Kidney (tissue), 13 donors: ENCODE measurements at regions not wholly inside any gene's neighbourhood (a gene's known extent, or its start where the extent isn't known, plus 50 kb on each side); places are given as distances from the start of the nearest gene placed in this dataset.

Experiments
- DNase-seq, 5 donors: peaks; one replicate each; pipeline ENCODE4 v3.0.0-alpha.2; 2013 to 2020
- FAIRE-seq: peaks from 2 replicates; lab custom pipeline; 2012; peaks lifted over from hg19 to GRCh38; lab: Jason Lieb, UNC
- H3K27ac ChIP-seq, 2 donors: one replicate each; pipeline ENCODE4 v1.7.0; 2013; ENCODE audit warnings: low read depth in 2 of 2, low read length in 2 of 2, inconsistent platforms in 1 of 2
- H3K27me3 ChIP-seq: one replicate; pipeline ENCODE4 v1.7.1; 2013; ENCODE audit warnings: low read length, inconsistent platforms; ENCODE audit not compliant: control insufficient read depth, insufficient read depth
- H3K36me3 ChIP-seq, 3 donors: one replicate each; pipeline versions ENCODE4 v1.7.0 to v1.7.1; 2013; ENCODE audit warnings: low read length in 3 of 3, control low read depth in 1 of 3, inconsistent platforms in 1 of 3; ENCODE audit not compliant: insufficient read depth in 3 of 3, control insufficient read depth in 2 of 3
- H3K4me1 ChIP-seq, 3 donors: one replicate each; pipeline versions ENCODE4 v1.7.0 to v1.7.1; 2013; ENCODE audit warnings: low read length in 3 of 3, inconsistent platforms in 1 of 3, low read depth in 1 of 3; ENCODE audit not compliant: control insufficient read depth in 2 of 3, insufficient read depth in 2 of 3
- H3K4me3 ChIP-seq, 3 donors: one replicate each; pipeline versions ENCODE4 v1.7.0 to v1.8.1; 2013; ENCODE audit warnings: low read length in 3 of 3, control low read depth in 1 of 3, inconsistent platforms in 1 of 3
- H3K9ac ChIP-seq, 3 donors: one replicate each; pipeline versions ENCODE4 v1.7.0 to v1.7.1; 2013; ENCODE audit warnings: low read length in 3 of 3, control low read depth in 1 of 3, inconsistent platforms in 1 of 3
- H3K9me3 ChIP-seq, 3 donors: one replicate each; pipeline versions ENCODE4 v1.7.0 to v1.7.1; 2013; ENCODE audit warnings: low read length in 3 of 3, control low read depth in 1 of 3, inconsistent platforms in 1 of 3; ENCODE audit not compliant: control insufficient read depth in 2 of 3, insufficient read depth in 1 of 3
- CTCF ChIP-seq: IDR thresholded peaks from 3 replicates; pipeline ENCODE4 v1.5.1; 2012; ENCODE audit warnings: mild to moderate bottlenecking, moderate library complexity, borderline replicate concordance; ENCODE audit not compliant: insufficient read depth; ENCODE audit errors: extremely low read depth
- intact Hi-C: fragments of 100-400 bp; cut with DNase I; formaldehyde crosslinking; loops from one replicate; pipeline ENCODE4 v1.11.1; 2022
- donor health status: control.
- donor health status: control.
- donor health status: control.
- donor health status: control.
- donor health status: control.
- donor health status: DM: yes; HTN: yes; CAD: no.
- donor health status: Normal renal cell carcinoma (clear cell type).

DNA sequence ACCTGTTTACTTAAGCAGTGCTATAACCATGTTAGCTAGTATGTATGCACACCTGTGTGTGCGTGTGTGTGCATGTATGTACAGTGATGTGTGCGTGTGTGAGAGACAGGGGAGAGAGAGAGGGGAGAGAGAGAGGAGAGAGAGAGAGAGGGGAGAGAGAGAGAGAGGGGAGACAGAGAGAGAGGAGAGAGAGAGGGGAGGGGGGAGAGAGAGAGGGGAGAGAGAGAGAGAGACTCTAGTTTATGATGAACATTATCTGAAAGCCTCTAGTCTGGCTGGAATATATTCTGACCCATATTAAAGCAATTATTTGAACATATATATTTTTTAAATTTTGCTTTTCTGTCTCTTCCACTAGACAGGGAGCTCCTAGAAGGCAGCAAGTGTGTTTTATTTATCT is 117.5 kb upstream of the CPEB4 start:
- H3K4me3 ChIP-seq, result no peak overlapping the region
- peaks cover 0 to 21% (median 19%) of the 10 kb centered on the region in 3 donors for H3K4me1 ChIP-seq
- H3K9ac ChIP-seq, result peak overlapping the region in 1 of 3 donors; percentile 46
- FAIRE-seq, result no peak
- TF ChIP-seq CTCF, result no peak
- intact Hi-C loops, result no loop called here
- no peaks in the 10 kb centered on the region for H3K27me3 ChIP-seq
- H3K27ac ChIP-seq, result peak overlapping the region in 1 of 2 donors; percentile 59
- no peak for DNase-seq
- H3K36me3 ChIP-seq, result no peaks in the 10 kb centered on the region
- no peaks in the 10 kb centered on the region for H3K9me3 ChIP-seq

DNA sequence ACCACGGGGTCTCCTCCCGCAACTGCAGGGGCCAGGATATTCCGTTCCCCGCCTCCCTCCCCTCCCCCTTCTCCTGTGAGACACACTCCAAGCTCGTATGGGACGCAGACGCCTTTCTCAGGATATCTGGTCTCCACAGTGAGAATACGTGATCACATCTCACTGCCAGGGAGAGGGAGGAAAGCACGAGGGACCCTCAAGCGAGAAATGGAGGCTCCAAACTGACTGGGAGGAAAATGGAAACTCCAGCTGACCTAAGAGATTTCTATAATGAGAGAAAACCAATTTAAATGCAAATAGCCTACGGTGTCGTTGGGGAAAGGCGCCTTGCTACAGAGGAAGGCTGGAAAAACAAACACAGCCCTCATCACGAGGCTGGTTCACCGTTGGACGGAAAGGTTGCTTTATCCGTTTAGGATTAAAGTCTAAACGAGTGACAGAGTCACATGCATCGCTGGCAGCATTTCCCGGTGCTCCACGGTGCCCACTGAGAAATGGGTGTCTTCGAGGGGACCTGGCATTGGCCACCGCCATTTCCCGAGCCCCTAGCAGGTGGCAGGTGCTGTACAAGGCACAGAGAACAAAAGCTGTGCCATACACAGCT is 116.9 kb upstream of the CPEB4 start:
- Histone ChIP-seq H3K27ac (peak overlapping the region; percentile 52 to 66), H3K27me3 (no peaks in the 10 kb centered on the region), H3K9ac (peak overlapping the region in 1 of 3 donors; percentile 46), H3K9me3 (no peaks in the 10 kb centered on the region), H3K4me3 (peak overlapping the region in 1 of 3 donors; percentile 40), H3K4me1 (peaks cover 0 to 19% (median 17%) of the 10 kb centered on the region in 3 donors), H3K36me3 (no peaks in the 10 kb centered on the region)
- intact Hi-C loops, result no loop called here
- no peak for TF ChIP-seq CTCF
- FAIRE-seq (no peak), DNase-seq (peak in 4 of 5 donors; percentile 63 to 78 (median 68))

DNA sequence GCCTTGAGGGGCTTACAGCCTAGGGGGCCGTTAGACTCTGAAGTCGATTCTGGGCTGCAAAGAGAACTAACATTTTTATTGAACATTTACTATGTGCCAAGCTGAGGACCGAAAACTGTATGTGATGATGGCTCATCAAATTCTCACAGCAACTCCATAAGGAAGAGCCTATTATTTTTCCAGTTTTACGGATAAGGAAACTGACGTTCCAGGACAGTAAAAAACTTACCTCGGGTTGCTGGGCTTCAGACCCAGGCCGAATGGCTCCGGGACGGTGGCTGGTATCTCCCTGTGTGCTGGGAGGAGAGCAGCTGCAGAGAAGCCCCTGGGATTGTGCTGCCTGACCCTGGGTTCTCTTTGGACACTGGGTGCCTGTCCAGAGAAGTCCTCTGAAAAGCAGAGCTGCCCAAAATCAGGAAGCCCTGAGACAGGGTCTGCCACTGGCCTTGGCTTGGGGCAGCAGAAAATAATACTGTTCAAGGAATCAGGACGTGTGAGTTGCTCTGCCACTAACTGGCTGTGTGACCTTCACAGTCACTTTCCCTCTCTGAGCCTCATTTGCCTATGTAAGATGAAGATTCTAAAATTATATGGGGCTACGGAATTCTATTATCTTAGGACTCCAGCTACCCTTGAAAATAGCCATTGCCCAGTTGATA is 116.3 kb upstream of the CPEB4 start:
- Histone ChIP-seq H3K4me3 (peak overlapping the region in 1 of 3 donors; percentile 40), H3K27ac (peak overlapping the region; percentile 52 to 66), H3K4me1 (peaks cover 0 to 18% (median 16%) of the 10 kb centered on the region in 3 donors), H3K9ac (peak overlapping the region in 1 of 3 donors; percentile 46), H3K36me3 (no peaks in the 10 kb centered on the region), H3K9me3 (no peaks in the 10 kb centered on the region), H3K27me3 (no peaks in the 10 kb centered on the region)
- intact Hi-C loops, result no loop called here
- no peak for DNase-seq
- no peak for TF ChIP-seq CTCF
- FAIRE-seq, result no peak
